ENCODE measurements at regions not wholly inside any gene's neighbourhood (a gene's known extent, or its start where the extent isn't known, plus 50 kb on each side); places are given as distances from the start of the nearest gene placed in this dataset.
A peak's percentile ranks its signal among the peaks of the same experiment; 100 is the strongest.

- Histone ChIP-seq H3K27me3 (no peaks in the 10 kb centered on the region), H3K27ac (no peak overlapping the region), H3K4me3 (no peak overlapping the region), H3K9me3 (no peaks in the 10 kb centered on the region), H3K36me3 (no peaks in the 10 kb centered on the region), H4K20me1 (no peaks in the 10 kb centered on the region), H3K4me2 (no peak overlapping the region), H3K9ac (no peak overlapping the region), H3K4me1 (no peaks in the 10 kb centered on the region)
- TF ChIP-seq Cebpa-rat (IDR thresholded peaks at IDR 0.05): no peak
Observed at GRCh38 chr2:15023221-15023620, 390.7 kb downstream of the LRATD1 start.

GRCh38 chr2:15028406-15028805 is 395.9 kb downstream of the LRATD1 start:
- TF ChIP-seq Cebpa-rat (IDR thresholded peaks at IDR 0.05): no peak
- Histone ChIP-seq H3K4me1 (peaks cover 7% of the 10 kb centered on the region; the same call in 1 of the 2 replicates), H3K36me3 (no peaks in the 10 kb centered on the region), H3K4me3 (no peak overlapping the region), H3K9ac (no peak overlapping the region), H3K4me2 (no peak overlapping the region), H3K9me3 (no peaks in the 10 kb centered on the region), H3K27me3 (no peaks in the 10 kb centered on the region), H3K27ac (no peak overlapping the region), H4K20me1 (no peaks in the 10 kb centered on the region)

GRCh38 chr2:15031745-15032240 is 399.3 kb downstream of the LRATD1 start:
- H3K4me3 ChIP-seq: no peak overlapping the region
- peaks cover 7% of the 10 kb centered on the region; the same call in 1 of the 2 replicates for H3K4me1 ChIP-seq
- no peak overlapping the region for H3K9ac ChIP-seq
- H3K4me2 ChIP-seq: peak overlapping the region; percentile 4; the same call in 1 of the 2 replicates
- no peaks in the 10 kb centered on the region for H3K9me3 ChIP-seq
- no peaks in the 10 kb centered on the region for H3K27me3 ChIP-seq
- TF ChIP-seq Cebpa-rat (IDR thresholded peaks at IDR 0.05): no peak
- H4K20me1 ChIP-seq: no peaks in the 10 kb centered on the region
- no peaks in the 10 kb centered on the region for H3K36me3 ChIP-seq
- no peak overlapping the region for H3K27ac ChIP-seq

- H3K27ac ChIP-seq: no peak overlapping the region
- no peak for TF ChIP-seq Cebpa-rat (IDR thresholded peaks at IDR 0.05)
- no peak overlapping the region for H3K9ac ChIP-seq
- no peak overlapping the region for H3K4me2 ChIP-seq
- H3K27me3 ChIP-seq: no peaks in the 10 kb centered on the region
- H4K20me1 ChIP-seq: no peaks in the 10 kb centered on the region
- no peak overlapping the region for H3K4me3 ChIP-seq
- no peaks in the 10 kb centered on the region for H3K36me3 ChIP-seq
- peaks cover 18% of the 10 kb centered on the region for H3K4me1 ChIP-seq
- no peaks in the 10 kb centered on the region for H3K9me3 ChIP-seq
Observed at GRCh38 chr2:15034246-15034645, 401.7 kb downstream of the LRATD1 start.

- H3K27me3 ChIP-seq: no peaks in the 10 kb centered on the region
- H3K4me1 ChIP-seq: peaks cover 18% of the 10 kb centered on the region
- H4K20me1 ChIP-seq: no peaks in the 10 kb centered on the region
- no peaks in the 10 kb centered on the region for H3K9me3 ChIP-seq
- H3K27ac ChIP-seq: no peak overlapping the region
- no peak for TF ChIP-seq Cebpa-rat (IDR thresholded peaks at IDR 0.05)
- H3K9ac ChIP-seq: no peak overlapping the region
- H3K36me3 ChIP-seq: no peaks in the 10 kb centered on the region
- no peak overlapping the region for H3K4me3 ChIP-seq
- H3K4me2 ChIP-seq: no peak overlapping the region
Observed at GRCh38 chr2:15034860-15035259, 402.3 kb downstream of the LRATD1 start.

GRCh38 chr2:15038366-15039364 is 406.1 kb downstream of the LRATD1 start:
- no peaks in the 10 kb centered on the region for H4K20me1 ChIP-seq
- no peak overlapping the region for H3K9ac ChIP-seq
- H3K27me3 ChIP-seq: no peaks in the 10 kb centered on the region
- no peak overlapping the region for H3K27ac ChIP-seq
- peaks cover 15% of the 10 kb centered on the region for H3K4me1 ChIP-seq
- no peak for TF ChIP-seq Cebpa-rat (IDR thresholded peaks at IDR 0.05)
- H3K4me2 ChIP-seq: no peak overlapping the region; the same call in 1 of the 2 replicates
- no peaks in the 10 kb centered on the region for H3K9me3 ChIP-seq
- H3K36me3 ChIP-seq: no peaks in the 10 kb centered on the region
- no peak overlapping the region for H3K4me3 ChIP-seq

GRCh38 chr2:15040429-15041084 is 408.0 kb downstream of the LRATD1 start:
- Histone ChIP-seq H3K27ac (no peak overlapping the region), H3K9ac (no peak overlapping the region), H3K27me3 (no peaks in the 10 kb centered on the region), H4K20me1 (no peaks in the 10 kb centered on the region), H3K4me3 (no peak overlapping the region), H3K4me2 (no peak overlapping the region), H3K4me1 (peaks cover 15% of the 10 kb centered on the region), H3K36me3 (no peaks in the 10 kb centered on the region), H3K9me3 (no peaks in the 10 kb centered on the region)
- no peak for TF ChIP-seq Cebpa-rat (IDR thresholded peaks at IDR 0.05)

- H3K4me3 ChIP-seq: no peak overlapping the region
- H3K4me1 ChIP-seq: peaks cover 15% of the 10 kb centered on the region
- no peaks in the 10 kb centered on the region for H3K9me3 ChIP-seq
- no peak overlapping the region for H3K9ac ChIP-seq
- no peak for TF ChIP-seq Cebpa-rat (IDR thresholded peaks at IDR 0.05)
- H3K27me3 ChIP-seq: no peaks in the 10 kb centered on the region
- no peaks in the 10 kb centered on the region for H4K20me1 ChIP-seq
- no peak overlapping the region for H3K4me2 ChIP-seq
- no peaks in the 10 kb centered on the region for H3K36me3 ChIP-seq
- no peak overlapping the region for H3K27ac ChIP-seq
Observed at GRCh38 chr2:15041429-15041837, 408.9 kb downstream of the LRATD1 start.

- no peak for TF ChIP-seq Cebpa-rat (IDR thresholded peaks at IDR 0.05)
- Histone ChIP-seq H3K27me3 (no peaks in the 10 kb centered on the region), H4K20me1 (no peaks in the 10 kb centered on the region), H3K27ac (no peak overlapping the region), H3K4me3 (no peak overlapping the region), H3K4me2 (no peak overlapping the region), H3K36me3 (no peaks in the 10 kb centered on the region), H3K9me3 (no peaks in the 10 kb centered on the region), H3K9ac (no peak overlapping the region), H3K4me1 (peaks cover 14% of the 10 kb centered on the region)
Observed at GRCh38 chr2:15042801-15043217, 410.3 kb downstream of the LRATD1 start.

All from BLaER1 (cell line).